Tibial nerve (tissue), 4 donors: ENCODE measurements at regions not wholly inside any gene's neighbourhood (a gene's known extent, or its start where the extent isn't known, plus 50 kb on each side); places are given as distances from the start of the nearest gene placed in this dataset.

Experiments
- CTCF ChIP-seq, 5 experiments: fragments of 200-600 bp in 3 of 5; fragments of 450-650 bp in 2 of 5; sonication (generic) in 3 of 5; IDR thresholded peaks; one replicate each; pipeline ENCODE4 v1.5.1; 2016 to 2019; ENCODE audit warnings: antibody characterized with exemption in 5 of 5, mild to moderate bottlenecking in 3 of 5, moderate library complexity in 2 of 5
- EP300 ChIP-seq, 2 donors: sonication (generic); formaldehyde crosslinking; IDR thresholded peaks; one replicate each; pipeline ENCODE4 v1.6.1; 2017; ENCODE audit warnings: antibody characterized with exemption in 2 of 2, mild to moderate bottlenecking in 1 of 2
- POLR2A ChIP-seq, 2 donors: fragments of 450-650 bp; IDR thresholded peaks; one replicate each; pipeline ENCODE4 v1.6.1; 2017; ENCODE audit warnings: antibody characterized with exemption in 2 of 2, mild to moderate bottlenecking in 2 of 2, moderate library complexity in 2 of 2

GRCh38 chr18:56068701-56069100 is 480.7 kb upstream of the TCF4 start:
- TF ChIP-seq CTCF (IDR thresholded peaks at IDR 0.05) (no peak), EP300 (IDR thresholded peaks at IDR 0.05) (no peak), POLR2A (IDR thresholded peaks at IDR 0.05) (no peak)
